HepG2 (cell line): ENCODE measurements at regions not wholly inside any gene's neighbourhood (a gene's known extent, or its start where the extent isn't known, plus 50 kb on each side); places are given as distances from the start of the nearest gene placed in this dataset.

ENCODE experiments used
- ATAC-seq: fragments of 200-7000 bp; cut with Tn5 transposase; 3 replicates; pipeline ENCODE4 v1.9.1; 2020; ENCODE audit warnings: mild to moderate bottlenecking, moderate library complexity
- BruUV-seq: library from RNA; stranded (reverse); fragments of 400-500 nt; replicated peaks from 2 replicates; lab custom pipeline; 2021; lab: Mats Ljungman, UMichigan
- CTCF ChIA-PET: fragments of 300-600 bp; formaldehyde crosslinking; extraction: SDS; loops from one replicate; lab custom pipeline; 2021; ENCODE audit warnings: low total read pairs, inconsistent platforms, low intra/inter-chr PET ratio; lab: Yijun Ruan, JAX
- POLR2A ChIA-PET: fragments of 350-600 bp; sonication (Branson Sonifier 250); formaldehyde crosslinking; loops from one replicate; lab custom pipeline; 2020; ENCODE audit warnings: antibody characterized with exemption, inconsistent platforms; lab: Yijun Ruan, JAX
- DNase-seq: peaks from one replicate; pipeline ENCODE4 v3.0.0-alpha.2; 2015; ENCODE audit warnings: low spot score
- FAIRE-seq: peaks from 3 replicates; lab custom pipeline; 2011; peaks lifted over from hg19 to GRCh38; lab: Jason Lieb, UNC
- H2AFZ ChIP-seq: one replicate; pipeline ENCODE4 v1.6.1; 2011; ENCODE audit warnings: low read length, inconsistent platforms
- H3K27ac ChIP-seq: fragments of 300-600 bp; 3 replicates; pipeline ENCODE4 v1.8.0; 2011; ENCODE audit warnings: mixed run types, mild to moderate bottlenecking, mixed read lengths, low read length, inconsistent platforms; ENCODE audit not compliant: insufficient read depth; ENCODE audit errors: extremely low read length
- H3K27me3 ChIP-seq, 2 experiments: fragments of 200-600 bp in 1 of 2; 2 replicates in 1 of 2; 3 replicates in 1 of 2; pipeline versions ENCODE4 v1.6.0 to v1.8.0; 2011; ENCODE audit warnings: low read length in 2 of 2, mild to moderate bottlenecking in 2 of 2, moderate library complexity in 2 of 2, inconsistent platforms in 1 of 2; ENCODE audit not compliant: insufficient read depth in 2 of 2, control insufficient read depth in 1 of 2
- H3K36me3 ChIP-seq, 2 experiments: fragments of 200-600 bp in 1 of 2; replicated peaks in 1 of 2; 2 replicates in 1 of 2; 3 replicates in 1 of 2; pipeline versions ENCODE4 v1.5.1 to v1.8.0; 2011; ENCODE audit warnings: low read length in 2 of 2, inconsistent platforms in 1 of 2; ENCODE audit not compliant: insufficient read depth in 2 of 2, control insufficient read depth in 1 of 2
- H3K4me1 ChIP-seq: 2 replicates; pipeline ENCODE4 v1.5.1; 2012; ENCODE audit warnings: low read length, inconsistent platforms; ENCODE audit not compliant: insufficient read depth
- H3K4me2 ChIP-seq: 2 replicates; pipeline ENCODE4 v1.6.0; 2011; ENCODE audit warnings: low read depth, low read length, inconsistent platforms
- H3K4me3 ChIP-seq, 3 experiments: fragments of 200-600 bp in 1 of 3; sonication (generic), shearing (Covaris generic) in 1 of 3; replicated peaks in 1 of 3; 2 replicates each; pipeline ENCODE4 v1.5.1; 2011 to 2016; ENCODE audit warnings: low read length in 3 of 3, inconsistent platforms in 2 of 3, low read depth in 2 of 3, mild to moderate bottlenecking in 2 of 3, control low read depth in 1 of 3, mixed read lengths in 1 of 3; ENCODE audit not compliant: insufficient read depth in 1 of 3
- H3K79me2 ChIP-seq: one replicate; pipeline ENCODE4 v1.6.1; 2011; ENCODE audit warnings: low read length, inconsistent platforms; ENCODE audit not compliant: insufficient read depth
- H3K9ac ChIP-seq: 2 replicates; pipeline ENCODE4 v1.6.0; 2011; ENCODE audit warnings: mild to moderate bottlenecking, low read depth, low read length, inconsistent platforms; ENCODE audit not compliant: insufficient read depth
- H3K9me3 ChIP-seq: 2 replicates; pipeline ENCODE4 v1.5.1; 2012; ENCODE audit warnings: mild to moderate bottlenecking, low read length
- H4K20me1 ChIP-seq: 2 replicates; pipeline ENCODE4 v1.6.0; 2011; ENCODE audit warnings: inconsistent platforms, mild to moderate bottlenecking, low read length, moderate library complexity; ENCODE audit not compliant: insufficient read depth
- GMEB1 ChIP-seq: sonication (generic); formaldehyde crosslinking; IDR thresholded peaks from 2 replicates; pipeline ENCODE4 v1.5.1; 2020; ENCODE audit warnings: missing genetic modification reagents, mild to moderate bottlenecking, borderline replicate concordance
- KDM2A ChIP-seq: sonication (generic); formaldehyde crosslinking; IDR thresholded peaks from 2 replicates; pipeline ENCODE4 v1.4.0; 2020; ENCODE audit warnings: low read depth, missing genetic modification reagents, borderline replicate concordance
- KDM4B ChIP-seq: sonication (generic); formaldehyde crosslinking; IDR thresholded peaks from 2 replicates; pipeline ENCODE4 v1.4.0; 2020; ENCODE audit warnings: missing genetic modification reagents
- MAF1 ChIP-seq: sonication (generic); formaldehyde crosslinking; IDR thresholded peaks from 2 replicates; pipeline ENCODE4 v1.5.0; 2020; ENCODE audit warnings: missing genetic modification reagents, borderline replicate concordance
- MAFG ChIP-seq: sonication (generic); formaldehyde crosslinking; IDR thresholded peaks from 2 replicates; pipeline ENCODE4 v1.5.1; 2020; ENCODE audit warnings: mild to moderate bottlenecking, missing genetic modification reagents
- MED1 ChIP-seq: sonication (generic); formaldehyde crosslinking; IDR thresholded peaks from 2 replicates; pipeline ENCODE4 v1.4.0; 2020; ENCODE audit warnings: missing genetic modification reagents
- NFKB2 ChIP-seq: sonication (generic); formaldehyde crosslinking; IDR thresholded peaks from 2 replicates; pipeline ENCODE4 v1.4.0; 2020; ENCODE audit warnings: missing genetic modification reagents, borderline replicate concordance
- TARDBP ChIP-seq: sonication (generic); formaldehyde crosslinking; IDR thresholded peaks from 2 replicates; pipeline ENCODE4 v1.8.0; 2022; ENCODE audit warnings: mild to moderate bottlenecking, missing genetic modification reagents
- TFE3 ChIP-seq: IDR thresholded peaks from 2 replicates; pipeline ENCODE4 v1.6.1; 2016
- THAP7 ChIP-seq: sonication (generic); formaldehyde crosslinking; IDR thresholded peaks from 2 replicates; pipeline ENCODE4 v1.8.1; 2023; ENCODE audit warnings: mild to moderate bottlenecking, missing genetic modification reagents
- ZFP36L2 ChIP-seq: sonication (generic); formaldehyde crosslinking; IDR thresholded peaks from 2 replicates; pipeline ENCODE4 v1.4.0; 2020; ENCODE audit warnings: missing genetic modification reagents
- ZKSCAN1 ChIP-seq: fragments of 150-350 bp; IDR thresholded peaks from 2 replicates; pipeline ENCODE4 v1.6.1; 2014; ENCODE audit warnings: low read length
- ZNF639 ChIP-seq: conservative IDR thresholded peaks from 2 replicates; pipeline ENCODE4 v1.6.1; 2018; ENCODE audit warnings: missing genetic modification reagents
- ZNF788 ChIP-seq: sonication (generic); formaldehyde crosslinking; IDR thresholded peaks from 2 replicates; pipeline ENCODE4 v1.5.0; 2020; ENCODE audit warnings: mild to moderate bottlenecking, missing genetic modification reagents, borderline replicate concordance
- WGBS: methylation state at CpG from one replicate; pipeline ENCODE4 v1.1.6; 2017; ENCODE audit warnings: low lambda C conversion rate; 5-methylcytosine and 5-hydroxymethylcytosine counted together
- in situ Hi-C: cut with HindIII; loops from 2 replicates; pipeline ENCODE4 v1.10.0; 2017; ENCODE audit warnings: low pct_unique_long_range_greater_than_20kb; ENCODE audit not compliant: extremely low pct_ligation_motif_present
- intact Hi-C: fragments of 100-400 bp; cut with micrococcal nuclease; formaldehyde crosslinking; loops from one replicate; pipeline ENCODE4 v1.10.0; 2022; ENCODE audit not compliant: unreplicated experiment
- TF ChIP-seq, protein P1 (sequence below): sonication (generic); formaldehyde crosslinking; IDR thresholded peaks from 2 replicates; pipeline ENCODE4 v1.5.0; 2020; ENCODE audit warnings: mild to moderate bottlenecking, missing genetic modification reagents
- TF ChIP-seq, protein P2 (sequence below): sonication (generic); formaldehyde crosslinking; conservative IDR thresholded peaks from 2 replicates; pipeline ENCODE4 v1.8.0; 2022; ENCODE audit warnings: low read depth, missing genetic modification reagents

- intact Hi-C loops (no loop called here), in situ Hi-C loops (no loop called here)
- no peak overlapping the region for H2AFZ ChIP-seq
- H3K9ac ChIP-seq = no peak overlapping the region
- no peaks in the 10 kb centered on the region for H3K79me2 ChIP-seq
- DNase-seq (no peak), FAIRE-seq (no peak), ATAC-seq (no peak)
- H3K4me2 ChIP-seq = no peak overlapping the region
- 3% methylated on average over 4 of the region's 4 CpGs for WGBS
- no peaks in the 10 kb centered on the region for H3K4me1 ChIP-seq
- ChIA-PET CTCF (no interaction called here), POLR2A (no interaction called here)
- BruUV-seq = no TSS peak
- no peak overlapping the region for H3K27ac ChIP-seq
- H3K4me3 ChIP-seq = no peak overlapping the region
- H3K27me3 ChIP-seq = peaks cover 0 to 3% of the 10 kb centered on the region in 2 experiments; a peak in 2 of 5 replicates
- H4K20me1 ChIP-seq = no peaks in the 10 kb centered on the region
- no peaks in the 10 kb centered on the region for H3K9me3 ChIP-seq
- H3K36me3 ChIP-seq = no peaks in the 10 kb centered on the region
- no peak for TF ChIP-seq KDM4B (CRISPR knock-in tag)
- TF ChIP-seq NFKB2 (CRISPR knock-in tag) = no peak
- TF ChIP-seq MAFG (CRISPR knock-in tag) = no peak
- no peak for TF ChIP-seq ZNF788 (CRISPR knock-in tag)
- TF ChIP-seq ZNF639 (CRISPR knock-in tag) = no peak
- TF ChIP-seq MAF1 = no peak
- no peak for TF ChIP-seq THAP7
- TF ChIP-seq, protein P1, sequence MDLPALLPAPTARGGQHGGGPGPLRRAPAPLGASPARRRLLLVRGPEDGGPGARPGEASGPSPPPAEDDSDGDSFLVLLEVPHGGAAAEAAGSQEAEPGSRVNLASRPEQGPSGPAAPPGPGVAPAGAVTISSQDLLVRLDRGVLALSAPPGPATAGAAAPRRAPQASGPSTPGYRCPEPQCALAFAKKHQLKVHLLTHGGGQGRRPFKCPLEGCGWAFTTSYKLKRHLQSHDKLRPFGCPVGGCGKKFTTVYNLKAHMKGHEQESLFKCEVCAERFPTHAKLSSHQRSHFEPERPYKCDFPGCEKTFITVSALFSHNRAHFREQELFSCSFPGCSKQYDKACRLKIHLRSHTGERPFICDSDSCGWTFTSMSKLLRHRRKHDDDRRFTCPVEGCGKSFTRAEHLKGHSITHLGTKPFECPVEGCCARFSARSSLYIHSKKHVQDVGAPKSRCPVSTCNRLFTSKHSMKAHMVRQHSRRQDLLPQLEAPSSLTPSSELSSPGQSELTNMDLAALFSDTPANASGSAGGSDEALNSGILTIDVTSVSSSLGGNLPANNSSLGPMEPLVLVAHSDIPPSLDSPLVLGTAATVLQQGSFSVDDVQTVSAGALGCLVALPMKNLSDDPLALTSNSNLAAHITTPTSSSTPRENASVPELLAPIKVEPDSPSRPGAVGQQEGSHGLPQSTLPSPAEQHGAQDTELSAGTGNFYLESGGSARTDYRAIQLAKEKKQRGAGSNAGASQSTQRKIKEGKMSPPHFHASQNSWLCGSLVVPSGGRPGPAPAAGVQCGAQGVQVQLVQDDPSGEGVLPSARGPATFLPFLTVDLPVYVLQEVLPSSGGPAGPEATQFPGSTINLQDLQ (CRISPR knock-in tag) = no peak
- TF ChIP-seq GMEB1 = no peak
- no peak for TF ChIP-seq ZFP36L2
- TF ChIP-seq ZKSCAN1 = no peak
- TF ChIP-seq, protein P2, sequence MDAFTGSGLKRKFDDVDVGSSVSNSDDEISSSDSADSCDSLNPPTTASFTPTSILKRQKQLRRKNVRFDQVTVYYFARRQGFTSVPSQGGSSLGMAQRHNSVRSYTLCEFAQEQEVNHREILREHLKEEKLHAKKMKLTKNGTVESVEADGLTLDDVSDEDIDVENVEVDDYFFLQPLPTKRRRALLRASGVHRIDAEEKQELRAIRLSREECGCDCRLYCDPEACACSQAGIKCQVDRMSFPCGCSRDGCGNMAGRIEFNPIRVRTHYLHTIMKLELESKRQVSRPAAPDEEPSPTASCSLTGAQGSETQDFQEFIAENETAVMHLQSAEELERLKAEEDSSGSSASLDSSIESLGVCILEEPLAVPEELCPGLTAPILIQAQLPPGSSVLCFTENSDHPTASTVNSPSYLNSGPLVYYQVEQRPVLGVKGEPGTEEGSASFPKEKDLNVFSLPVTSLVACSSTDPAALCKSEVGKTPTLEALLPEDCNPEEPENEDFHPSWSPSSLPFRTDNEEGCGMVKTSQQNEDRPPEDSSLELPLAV (CRISPR knock-in tag) = no peak
- TF ChIP-seq MED1 (CRISPR knock-in tag) = no peak
- TF ChIP-seq TARDBP = no peak
- TF ChIP-seq KDM2A (CRISPR knock-in tag) = no peak
- TF ChIP-seq TFE3 = no peak
Observed at GRCh38 chr21:29235714-29236197, 63.0 kb upstream of the BACH1 start.
